ENCODE measurements at regions not wholly inside any gene's neighbourhood (a gene's known extent, or its start where the extent isn't known, plus 50 kb on each side); places are given as distances from the start of the nearest gene placed in this dataset.

DNA sequence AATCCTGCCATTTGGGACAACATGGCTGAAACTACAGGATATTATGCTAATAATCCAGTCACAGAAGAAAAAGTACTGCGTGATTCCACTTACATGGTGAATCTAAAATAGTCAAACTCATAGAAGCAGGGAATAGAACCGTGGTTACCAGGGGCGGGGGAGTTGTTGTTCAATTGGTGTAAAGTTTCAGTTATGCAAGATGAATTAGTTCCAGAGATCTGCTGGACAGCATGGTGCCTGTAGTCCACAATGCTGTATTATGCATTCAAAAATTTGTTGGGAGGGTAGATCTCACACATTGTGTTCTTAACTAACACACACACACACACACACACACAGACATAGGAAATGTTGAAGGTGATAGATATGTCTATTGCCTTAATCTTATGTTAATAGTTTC, 480.5 kb downstream of the DMRT2 start:
- H3K4me3 ChIP-seq (ENCODE audit: low read depth, low read length): no peak overlapping the region
- TF ChIP-seq, protein P1, sequence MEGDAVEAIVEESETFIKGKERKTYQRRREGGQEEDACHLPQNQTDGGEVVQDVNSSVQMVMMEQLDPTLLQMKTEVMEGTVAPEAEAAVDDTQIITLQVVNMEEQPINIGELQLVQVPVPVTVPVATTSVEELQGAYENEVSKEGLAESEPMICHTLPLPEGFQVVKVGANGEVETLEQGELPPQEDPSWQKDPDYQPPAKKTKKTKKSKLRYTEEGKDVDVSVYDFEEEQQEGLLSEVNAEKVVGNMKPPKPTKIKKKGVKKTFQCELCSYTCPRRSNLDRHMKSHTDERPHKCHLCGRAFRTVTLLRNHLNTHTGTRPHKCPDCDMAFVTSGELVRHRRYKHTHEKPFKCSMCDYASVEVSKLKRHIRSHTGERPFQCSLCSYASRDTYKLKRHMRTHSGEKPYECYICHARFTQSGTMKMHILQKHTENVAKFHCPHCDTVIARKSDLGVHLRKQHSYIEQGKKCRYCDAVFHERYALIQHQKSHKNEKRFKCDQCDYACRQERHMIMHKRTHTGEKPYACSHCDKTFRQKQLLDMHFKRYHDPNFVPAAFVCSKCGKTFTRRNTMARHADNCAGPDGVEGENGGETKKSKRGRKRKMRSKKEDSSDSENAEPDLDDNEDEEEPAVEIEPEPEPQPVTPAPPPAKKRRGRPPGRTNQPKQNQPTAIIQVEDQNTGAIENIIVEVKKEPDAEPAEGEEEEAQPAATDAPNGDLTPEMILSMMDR (IDR thresholded peaks at IDR 0.05; ENCODE audit: insufficient read depth, low read depth, low read length, missing control alignments): no peak

DNA sequence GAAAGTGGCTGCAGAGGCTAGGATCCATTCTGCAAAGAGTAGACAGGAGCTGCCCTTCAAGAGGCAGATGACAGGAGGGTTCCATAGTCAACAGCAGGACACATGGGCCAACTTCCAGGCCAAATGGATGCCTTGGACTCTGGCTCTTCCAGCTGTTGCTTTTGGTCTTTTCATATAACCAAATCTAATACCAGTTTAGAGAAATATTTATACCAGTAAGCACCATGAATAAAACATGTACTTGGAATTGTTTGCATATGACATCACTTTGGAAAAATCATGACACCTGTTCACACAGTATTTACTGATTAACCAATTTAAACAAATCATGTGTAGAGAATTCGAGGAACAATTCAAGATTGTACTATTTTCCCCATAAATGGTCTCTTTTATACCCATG, 481.3 kb downstream of the DMRT2 start:
- no peak overlapping the region for H3K4me3 ChIP-seq (ENCODE audit: low read depth, low read length)
- TF ChIP-seq, protein P1 (IDR thresholded peaks at IDR 0.05; ENCODE audit: insufficient read depth, low read depth, low read length, missing control alignments): no peak
- no peak for DNase-seq (ENCODE audit: low read depth)

More for the DNA sequence above, 480.5 kb downstream of the DMRT2 start:
- DNase-seq (ENCODE audit: low read depth): no peak

DNA sequence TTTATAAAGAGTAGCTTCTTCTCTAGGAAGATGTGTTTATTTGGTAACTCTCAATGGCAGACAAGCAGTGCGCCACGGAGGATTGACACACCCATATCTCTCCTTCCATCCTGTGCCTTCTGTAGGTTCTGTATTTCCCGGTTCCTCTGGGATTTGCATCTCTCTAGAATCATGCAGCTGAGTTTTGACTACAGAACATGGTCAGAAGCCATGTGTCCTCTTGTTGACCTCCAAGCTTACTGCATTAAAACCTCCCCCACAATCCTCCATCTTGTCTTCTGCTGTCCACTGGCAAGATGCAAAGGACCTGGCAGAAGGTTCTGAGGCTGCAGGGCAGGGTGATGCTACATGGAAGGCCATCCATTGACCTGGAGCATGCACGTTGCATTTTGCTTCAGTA, 482.0 kb downstream of the DMRT2 start:
- H3K4me3 ChIP-seq (ENCODE audit: low read depth, low read length): no peak overlapping the region
- no peak for DNase-seq (ENCODE audit: low read depth)
- TF ChIP-seq, protein P1 (IDR thresholded peaks at IDR 0.05; ENCODE audit: insufficient read depth, low read depth, low read length, missing control alignments): no peak

DNA sequence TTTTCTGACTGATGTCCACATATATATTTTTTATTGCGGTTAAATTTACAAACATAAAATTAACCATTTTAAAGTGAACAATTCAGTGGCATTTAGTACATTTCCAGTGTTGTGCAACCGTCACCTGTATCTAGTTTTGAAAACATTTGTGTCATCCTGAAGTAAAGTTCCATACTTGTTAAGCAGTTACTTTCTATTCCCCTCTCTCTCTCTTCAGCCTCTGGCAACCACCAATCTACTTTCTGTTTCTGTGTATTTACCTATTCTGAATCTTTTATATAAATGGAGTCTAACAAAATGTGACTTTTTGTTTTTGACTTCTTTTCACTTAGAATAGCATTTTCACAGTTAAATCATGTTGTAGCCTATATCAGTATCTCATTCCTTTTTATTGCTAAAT, 480.1 kb upstream of the SMARCA2 start:
- no peak overlapping the region for H3K4me3 ChIP-seq (ENCODE audit: low read depth, low read length)
- TF ChIP-seq, protein P1 (IDR thresholded peaks at IDR 0.05; ENCODE audit: insufficient read depth, low read depth, low read length, missing control alignments): no peak
- DNase-seq (ENCODE audit: low read depth): peak; percentile 42

DNA sequence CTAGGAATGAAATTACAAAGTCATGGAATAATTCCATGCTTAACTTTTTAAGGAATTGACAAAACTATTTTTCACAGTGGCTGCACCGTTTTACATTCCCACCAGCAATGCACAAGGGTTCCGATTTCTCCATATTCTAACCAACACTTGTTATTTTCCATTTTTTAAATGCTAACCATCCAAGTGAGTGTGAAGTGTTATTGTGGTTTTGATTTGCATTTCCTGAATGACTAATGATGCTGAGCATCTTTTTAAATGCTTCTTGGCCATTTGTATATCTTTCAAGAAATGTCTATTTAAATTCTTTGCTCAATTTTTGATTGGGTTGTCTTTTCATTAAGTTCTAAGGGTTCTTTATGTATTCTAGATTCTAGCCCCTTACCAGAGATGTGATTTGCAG, 479.5 kb upstream of the SMARCA2 start:
- TF ChIP-seq, protein P1 (IDR thresholded peaks at IDR 0.05; ENCODE audit: insufficient read depth, low read depth, low read length, missing control alignments): no peak

DNA sequence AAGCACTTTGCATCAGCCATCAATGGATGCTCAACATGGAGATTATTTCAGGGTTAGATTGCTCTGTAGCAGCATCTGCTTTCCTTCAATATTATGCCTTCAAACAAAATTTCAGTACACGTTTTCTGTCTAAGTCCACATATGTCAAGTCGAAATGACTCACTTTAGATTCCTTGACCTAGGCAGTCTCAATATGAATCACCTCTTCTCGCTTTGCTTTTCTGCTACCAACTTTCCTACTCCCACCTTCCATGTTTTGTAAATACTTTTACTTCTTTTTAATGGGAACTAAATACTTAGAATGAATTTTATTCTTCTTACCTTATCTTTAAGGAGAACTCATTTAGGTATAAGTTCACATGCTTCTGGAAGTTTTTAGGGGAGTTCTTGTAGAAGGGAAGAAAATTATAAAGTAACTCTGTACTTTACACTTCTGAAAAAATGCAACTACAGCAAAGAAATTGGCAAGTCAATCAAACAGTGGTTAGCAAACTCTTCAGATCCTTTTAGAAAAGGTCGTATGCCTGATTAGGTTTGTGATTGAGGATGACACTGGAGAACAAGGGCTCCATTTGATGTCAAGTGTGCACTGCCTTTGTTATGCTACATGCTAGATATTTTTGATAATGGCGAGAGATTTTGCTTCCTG, 478.5 kb upstream of the SMARCA2 start:
- TF ChIP-seq, protein P1 (IDR thresholded peaks at IDR 0.05; ENCODE audit: insufficient read depth, low read depth, low read length, missing control alignments): no peak
- H3K4me3 ChIP-seq (ENCODE audit: low read depth, low read length): no peak overlapping the region
- DNase-seq (ENCODE audit: low read depth): peak; percentile 73

More for the DNA sequence above, 479.5 kb upstream of the SMARCA2 start:
- no peak for DNase-seq (ENCODE audit: low read depth)
- no peak overlapping the region for H3K4me3 ChIP-seq (ENCODE audit: low read depth, low read length)

DNA sequence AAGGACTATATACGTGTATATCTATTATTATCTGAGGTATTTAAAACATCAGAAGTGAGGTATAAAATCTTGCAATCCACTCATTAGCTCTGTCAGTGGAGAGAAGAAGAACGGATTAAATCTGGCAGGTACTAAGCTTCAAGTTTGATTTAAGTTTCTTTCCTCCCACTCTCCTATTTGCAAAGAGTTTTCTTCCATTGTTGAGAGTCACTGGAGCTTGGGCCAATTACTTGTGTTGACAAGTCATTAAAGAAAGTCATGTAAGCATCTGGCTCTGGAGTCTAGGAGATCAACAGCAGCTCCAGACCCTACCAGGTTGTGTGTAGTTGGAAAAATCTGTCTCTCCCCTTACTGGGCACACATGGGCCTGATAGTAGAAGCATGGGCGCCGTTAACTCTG, 476.8 kb upstream of the SMARCA2 start:
- TF ChIP-seq, protein P1 (IDR thresholded peaks at IDR 0.05; ENCODE audit: insufficient read depth, low read depth, low read length, missing control alignments): no peak
- DNase-seq (ENCODE audit: low read depth): no peak
- H3K4me3 ChIP-seq (ENCODE audit: low read depth, low read length): no peak overlapping the region
